Neuronal stem cell (in vitro differentiated cells): ENCODE measurements at regions not wholly inside any gene's neighbourhood (a gene's known extent, or its start where the extent isn't known, plus 50 kb on each side); places are given as distances from the start of the nearest gene placed in this dataset.

Experiments
- DNase-seq: peaks from one replicate; pipeline ENCODE4 v3.0.0-alpha.2; 2013; ENCODE audit warnings: low spot score
- H2AFZ ChIP-seq: one replicate; pipeline ENCODE4 v1.6.1; 2013; ENCODE audit warnings: mild to moderate bottlenecking, low read length, inconsistent platforms
- H2AK5ac ChIP-seq: 2 replicates; pipeline ENCODE4 v1.6.1; 2013; ENCODE audit warnings: low read depth, mild to moderate bottlenecking, inconsistent platforms, low read length, moderate library complexity, mixed read lengths
- H2BK120ac ChIP-seq: 2 replicates; pipeline ENCODE4 v1.6.1; 2013; ENCODE audit warnings: low read depth, mild to moderate bottlenecking, inconsistent platforms, low read length, moderate library complexity, mixed read lengths
- H2BK12ac ChIP-seq: one replicate; pipeline ENCODE4 v1.6.1; 2013; ENCODE audit warnings: low read length, inconsistent platforms
- H2BK15ac ChIP-seq: 2 replicates; pipeline ENCODE4 v1.6.1; 2013; ENCODE audit warnings: mild to moderate bottlenecking, low read length, inconsistent platforms, mixed read lengths
- H2BK5ac ChIP-seq: one replicate; pipeline ENCODE4 v1.6.1; 2013; ENCODE audit warnings: inconsistent platforms, mild to moderate bottlenecking, low read length, moderate library complexity
- H3K14ac ChIP-seq: one replicate; pipeline ENCODE4 v1.6.1; 2013; ENCODE audit warnings: low read length, inconsistent platforms
- H3K18ac ChIP-seq: 2 replicates; pipeline ENCODE4 v1.6.1; 2013; ENCODE audit warnings: low read length, inconsistent platforms
- H3K23ac ChIP-seq: 2 replicates; pipeline ENCODE4 v1.6.1; 2013; ENCODE audit warnings: low read depth, mild to moderate bottlenecking, mixed read lengths, low read length, inconsistent platforms; ENCODE audit not compliant: poor library complexity
- H3K27ac ChIP-seq: replicated peaks from 3 replicates; pipeline ENCODE4 v1.5.1; 2013; ENCODE audit warnings: low read length, inconsistent platforms
- H3K27me3 ChIP-seq, 3 experiments: 2 replicates each; pipeline ENCODE4 v1.6.1; 2013; ENCODE audit warnings: low read length in 3 of 3, mild to moderate bottlenecking in 2 of 3, inconsistent platforms in 1 of 3, low read depth in 1 of 3, mixed read lengths in 1 of 3, moderate library complexity in 1 of 3; ENCODE audit not compliant: control insufficient read depth in 3 of 3, insufficient read depth in 3 of 3
- H3K36me3 ChIP-seq, 2 donors: replicated peaks in 1 of 2; 2 replicates each; pipeline ENCODE4 v1.6.1; 2013; ENCODE audit warnings: low read length in 2 of 2; ENCODE audit not compliant: control insufficient read depth in 2 of 2, insufficient read depth in 2 of 2
- H3K4ac ChIP-seq: 2 replicates; pipeline ENCODE4 v1.6.1; 2013; ENCODE audit warnings: inconsistent platforms, mild to moderate bottlenecking, low read length, moderate library complexity
- H3K4me1 ChIP-seq, 2 donors: 1 replicate in 1 of 2; 2 replicates in 1 of 2; pipeline ENCODE4 v1.6.1; 2013; ENCODE audit warnings: low read length in 2 of 2, low read depth in 1 of 2; ENCODE audit not compliant: control insufficient read depth in 2 of 2, insufficient read depth in 1 of 2
- H3K4me2 ChIP-seq: one replicate; pipeline ENCODE4 v1.6.1; 2013; ENCODE audit warnings: mild to moderate bottlenecking, low read length, inconsistent platforms; ENCODE audit not compliant: insufficient read depth, poor library complexity, severe bottlenecking
- H3K4me3 ChIP-seq, 2 donors: 2 replicates each; pipeline ENCODE4 v1.5.1; 2013; ENCODE audit warnings: low read length in 2 of 2, mild to moderate bottlenecking in 2 of 2, inconsistent platforms in 1 of 2, moderate library complexity in 1 of 2
- H3K79me1 ChIP-seq: one replicate; pipeline ENCODE4 v1.6.1; 2013; ENCODE audit warnings: low read depth, mild to moderate bottlenecking, inconsistent platforms, low read length, moderate library complexity
- H3K9ac ChIP-seq: one replicate; pipeline ENCODE4 v1.6.1; 2013; ENCODE audit warnings: mild to moderate bottlenecking, low read depth, low read length, inconsistent platforms; ENCODE audit not compliant: poor library complexity
- H3K9me3 ChIP-seq, 2 donors: replicated peaks in 1 of 2; 2 replicates each; pipeline versions ENCODE3 to v1.6.1; 2013; ENCODE audit warnings: low read length in 2 of 2, mild to moderate bottlenecking in 2 of 2, inconsistent platforms in 1 of 2, low read depth in 1 of 2, mixed read lengths in 1 of 2, moderate library complexity in 1 of 2; ENCODE audit not compliant: control insufficient read depth in 2 of 2, insufficient read depth in 1 of 2
- H4K8ac ChIP-seq: one replicate; pipeline ENCODE4 v1.6.1; 2013; ENCODE audit warnings: low read depth, mild to moderate bottlenecking, inconsistent platforms, low read length, moderate library complexity
- H4K91ac ChIP-seq: one replicate; pipeline ENCODE4 v1.6.1; 2013; ENCODE audit warnings: low read length, low read depth, mild to moderate bottlenecking, inconsistent platforms; ENCODE audit not compliant: poor library complexity
- WGBS, 2 donors: extraction: QIAGEN DNeasy Blood & Tissue Kit; methylation state at CpG; one replicate each; pipeline ENCODE4 v1.1.7; 2013; ENCODE audit warnings: missing lambda C conversion rate in 2 of 2, mixed read lengths in 1 of 2; ENCODE audit not compliant: insufficient read length in 2 of 2, insufficient replicate concordance in 1 of 2; ENCODE audit errors: extremely low coverage in 2 of 2; 5-methylcytosine and 5-hydroxymethylcytosine counted together

GRCh38 chrX:97751735-97752134 is 868.0 kb downstream of the RPA4 start:
- no peak overlapping the region for H3K4me2 ChIP-seq
- H3K79me1 ChIP-seq = no peaks in the 10 kb centered on the region
- H3K9ac ChIP-seq = no peak overlapping the region
- no CpG with 5 or more reads among the region's 4 CpGs for WGBS, 2 donors
- H3K4ac ChIP-seq = no peak overlapping the region
- no peaks in the 10 kb centered on the region for H3K27me3 ChIP-seq
- no peaks in the 10 kb centered on the region for H3K4me1 ChIP-seq
- H4K8ac ChIP-seq = no peak overlapping the region
- no peak overlapping the region for H2AK5ac ChIP-seq
- no peak overlapping the region for H3K18ac ChIP-seq
- H2BK15ac ChIP-seq = no peak overlapping the region
- DNase-seq = no peak
- H3K14ac ChIP-seq = no peak overlapping the region
- no peak overlapping the region for H2AFZ ChIP-seq
- H3K23ac ChIP-seq = no peak overlapping the region
- H2BK120ac ChIP-seq = no peak overlapping the region
- H2BK5ac ChIP-seq = no peak overlapping the region
- no peak overlapping the region for H3K4me3 ChIP-seq
- H3K9me3 ChIP-seq = no peaks in the 10 kb centered on the region
- no peak overlapping the region for H4K91ac ChIP-seq
- no peak overlapping the region for H3K27ac ChIP-seq
- no peak overlapping the region for H2BK12ac ChIP-seq
- H3K36me3 ChIP-seq = no peaks in the 10 kb centered on the region

GRCh38 chrX:97756879-97757278 is 873.2 kb downstream of the RPA4 start:
- H4K91ac ChIP-seq = no peak overlapping the region
- H3K27me3 ChIP-seq = no peaks in the 10 kb centered on the region
- no peak overlapping the region for H3K4me3 ChIP-seq
- H4K8ac ChIP-seq = no peak overlapping the region
- no CpG with 5 or more reads among the region's 5 CpGs for WGBS, 2 donors
- H2BK5ac ChIP-seq = no peak overlapping the region
- H3K36me3 ChIP-seq = no peaks in the 10 kb centered on the region
- no peak overlapping the region for H3K14ac ChIP-seq
- H3K27ac ChIP-seq = no peak overlapping the region
- H2BK12ac ChIP-seq = no peak overlapping the region
- no peak overlapping the region for H3K9ac ChIP-seq
- no peak overlapping the region for H2AFZ ChIP-seq
- H3K4ac ChIP-seq = no peak overlapping the region
- H3K4me1 ChIP-seq = no peaks in the 10 kb centered on the region
- no peak overlapping the region for H3K23ac ChIP-seq
- no peak overlapping the region for H2BK15ac ChIP-seq
- H3K4me2 ChIP-seq = no peak overlapping the region
- peaks cover 0 to 2% of the 10 kb centered on the region in 2 donors for H3K9me3 ChIP-seq
- H3K18ac ChIP-seq = no peak overlapping the region
- no peaks in the 10 kb centered on the region for H3K79me1 ChIP-seq
- H2AK5ac ChIP-seq = no peak overlapping the region
- DNase-seq = no peak
- no peak overlapping the region for H2BK120ac ChIP-seq

GRCh38 chrX:97763391-97763790 is 879.7 kb downstream of the RPA4 start:
- H2BK15ac ChIP-seq = no peak overlapping the region
- H3K27me3 ChIP-seq = peaks cover 0 to 2% (median 0%) of the 10 kb centered on the region in 3 experiments
- H2BK5ac ChIP-seq = no peak overlapping the region
- no peak overlapping the region for H3K14ac ChIP-seq
- no peak overlapping the region for H2AK5ac ChIP-seq
- H3K36me3 ChIP-seq = no peaks in the 10 kb centered on the region
- H2BK120ac ChIP-seq = no peak overlapping the region
- H3K4ac ChIP-seq = no peak overlapping the region
- no peak overlapping the region for H3K27ac ChIP-seq
- H3K9ac ChIP-seq = no peak overlapping the region
- H3K4me1 ChIP-seq = no peaks in the 10 kb centered on the region
- H2AFZ ChIP-seq = no peak overlapping the region
- H4K91ac ChIP-seq = no peak overlapping the region
- no peak overlapping the region for H2BK12ac ChIP-seq
- H3K18ac ChIP-seq = no peak overlapping the region
- no peak for DNase-seq
- no peaks in the 10 kb centered on the region for H3K79me1 ChIP-seq
- H3K9me3 ChIP-seq = peaks cover 0 to 4% of the 10 kb centered on the region in 2 donors
- no peak overlapping the region for H4K8ac ChIP-seq
- no peak overlapping the region for H3K23ac ChIP-seq
- no peak overlapping the region for H3K4me3 ChIP-seq
- H3K4me2 ChIP-seq = no peak overlapping the region

DNA sequence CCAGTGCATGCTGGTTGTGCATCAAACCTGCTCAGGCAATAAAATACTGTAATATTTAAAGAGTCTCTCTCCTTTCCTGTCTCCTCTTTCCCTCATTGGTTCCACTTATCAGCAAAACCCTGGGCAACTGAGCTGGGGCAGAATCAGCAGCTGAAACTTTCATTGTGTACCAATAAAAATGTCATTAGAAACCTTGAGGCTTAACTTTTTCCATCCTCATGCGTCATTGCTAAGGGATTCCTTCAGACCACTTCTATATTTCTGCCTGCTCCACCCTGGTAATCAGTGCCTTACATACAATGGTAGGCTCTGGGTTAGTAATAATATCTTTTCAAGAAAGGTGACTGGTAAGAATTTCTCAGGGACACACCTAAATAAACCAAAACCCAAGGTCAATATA is 880.3 kb downstream of the RPA4 start:
- Histone ChIP-seq H2BK12ac (no peak overlapping the region), H3K4me3 (no peak overlapping the region), H3K27ac (no peak overlapping the region), H2AFZ (no peak overlapping the region), H2BK120ac (no peak overlapping the region), H2AK5ac (no peak overlapping the region), H3K79me1 (no peaks in the 10 kb centered on the region), H3K4ac (no peak overlapping the region), H2BK5ac (no peak overlapping the region), H3K14ac (no peak overlapping the region), H3K23ac (no peak overlapping the region), H3K4me2 (no peak overlapping the region), H3K4me1 (no peaks in the 10 kb centered on the region), H2BK15ac (no peak overlapping the region), H4K91ac (no peak overlapping the region), H3K36me3 (no peaks in the 10 kb centered on the region), H4K8ac (no peak overlapping the region), H3K9ac (no peak overlapping the region), H3K18ac (no peak overlapping the region), H3K27me3 (peaks cover 0 to 2% (median 0%) of the 10 kb centered on the region in 3 experiments), H3K9me3 (peaks cover 0 to 4% of the 10 kb centered on the region in 2 donors)
- WGBS, 2 donors = no CpG with 5 or more reads among the region's 1 CpG
- no peak for DNase-seq
